NCI-H460 (cell line): ENCODE measurements at regions not wholly inside any gene's neighbourhood (a gene's known extent, or its start where the extent isn't known, plus 50 kb on each side); places are given as distances from the start of the nearest gene placed in this dataset.
"Not testable (repeated sequence)": the region's sequence is repeated elsewhere in the genome, so short reads cannot be mapped to it uniquely, and the experiment has no call there.

ENCODE experiments used
- DNase-seq: peaks from one replicate; pipeline ENCODE4 v3.0.0-alpha.2; 2016; ENCODE audit warnings: low read depth; ENCODE audit errors: extremely low read depth

- DNase-seq: no peak
These were observed 117.8 kb upstream of the TMTC1 start for GRCh38 chr12:29901585-29901984.

- no peak for DNase-seq
These were observed 115.6 kb upstream of the TMTC1 start for GRCh38 chr12:29899212-29899931.

- DNase-seq: no peak
These were observed 112.2 kb upstream of the TMTC1 start for GRCh38 chr12:29895966-29896365.

- DNase-seq: no peak
These were observed 109.3 kb upstream of the TMTC1 start for GRCh38 chr12:29893002-29893401.

GRCh38 chr12:29891792-29892191 is 108.0 kb upstream of the TMTC1 start:
- DNase-seq: no peak

- peak; percentile 15 for DNase-seq
These were observed 106.0 kb upstream of the TMTC1 start for GRCh38 chr12:29889737-29890136.

GRCh38 chr12:29888777-29889176 is 105.0 kb upstream of the TMTC1 start:
- DNase-seq: no peak

GRCh38 chr12:29884957-29885356 is 101.2 kb upstream of the TMTC1 start:
- not testable (repeated sequence) for DNase-seq

GRCh38 chr12:29883941-29884554 is 100.3 kb upstream of the TMTC1 start:
- DNase-seq: no peak

GRCh38 chr12:29883525-29883924 is 99.8 kb upstream of the TMTC1 start:
- DNase-seq: no peak

GRCh38 chr12:29882846-29883245 is 99.1 kb upstream of the TMTC1 start:
- no peak for DNase-seq

GRCh38 chr12:29880987-29881386 is 97.2 kb upstream of the TMTC1 start:
- no peak for DNase-seq

- no peak for DNase-seq
These were observed 96.0 kb upstream of the TMTC1 start for GRCh38 chr12:29879606-29880308.

GRCh38 chr12:29869946-29870345 is 86.2 kb upstream of the TMTC1 start:
- DNase-seq: no peak

GRCh38 chr12:29867823-29868222 is 84.1 kb upstream of the TMTC1 start:
- no peak for DNase-seq

GRCh38 chr12:29863665-29864064 is 79.9 kb upstream of the TMTC1 start:
- DNase-seq: no peak

GRCh38 chr12:29858270-29858786 is 74.6 kb upstream of the TMTC1 start:
- DNase-seq: no peak

- no peak for DNase-seq
These were observed 63.5 kb upstream of the TMTC1 start for GRCh38 chr12:29847246-29847645.

- no peak for DNase-seq
These were observed 60.9 kb upstream of the TMTC1 start for GRCh38 chr12:29844667-29845066.

GRCh38 chr12:29843036-29843435 is 59.3 kb upstream of the TMTC1 start:
- no peak for DNase-seq

GRCh38 chr12:29838768-29839167 is 55.0 kb upstream of the TMTC1 start:
- DNase-seq: no peak
